ENCODE measurements at regions not wholly inside any gene's neighbourhood (a gene's known extent, or its start where the extent isn't known, plus 50 kb on each side); places are given as distances from the start of the nearest gene placed in this dataset.

DNA sequence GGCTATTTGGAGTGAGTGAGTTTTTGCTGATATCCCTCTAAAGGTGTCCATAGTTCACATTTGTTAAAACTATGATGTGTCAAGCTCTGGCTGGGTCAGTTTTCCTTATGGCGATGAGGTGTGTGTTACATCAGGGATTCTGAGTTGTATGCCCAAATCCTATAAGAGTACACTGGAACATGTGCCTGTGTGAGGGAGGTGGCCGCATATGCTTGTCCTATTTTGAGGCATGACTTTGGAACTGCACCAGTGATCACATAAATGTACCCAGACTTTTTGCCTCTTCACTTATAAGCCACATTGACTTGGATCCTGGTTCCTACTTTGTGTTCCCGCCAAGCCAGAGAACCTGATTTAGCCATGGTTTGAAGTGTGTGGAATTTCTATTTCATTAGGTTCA, 140.3 kb upstream of the RXFP2 start:
- BruUV-seq (replicated peaks), result no TSS peak
- Histone ChIP-seq H3K9ac (ENCODE audit: insufficient read depth in 1 of 2, low read depth in 2 of 2, low read length in 2 of 2) (no peak overlapping the region), H3K9me3 (replicated peaks; ENCODE audit: control insufficient read depth, insufficient read depth, low read depth, low read length) (no peaks in the 10 kb centered on the region), H3K79me2 (ENCODE audit: control insufficient read depth, insufficient read depth, low read length) (no peaks in the 10 kb centered on the region), H4K20me1 (replicated peaks; ENCODE audit: control insufficient read depth, insufficient read depth, low read length) (no peaks in the 10 kb centered on the region; the same call in 1 of the 2 replicates), H3K4me2 (ENCODE audit: insufficient read depth, low read length) (no peak overlapping the region), H3K27ac (ENCODE audit: extremely low read depth, low read depth, low read length) (no peak overlapping the region), H3K4me1 (replicated peaks in 1 of 2; ENCODE audit: control insufficient read depth in 2 of 2, insufficient read depth in 2 of 2, low read length in 2 of 2) (no peaks in the 10 kb centered on the region), H2AFZ (ENCODE audit: low read depth, low read length) (no peak overlapping the region), H3K9me1 (ENCODE audit: control insufficient read depth, insufficient read depth, low read length) (no peaks in the 10 kb centered on the region), H3K4me3 (no peak overlapping the region), H3K27me3 (ENCODE audit: control insufficient read depth in 2 of 2, insufficient read depth in 2 of 2, low read length in 2 of 2) (no peaks in the 10 kb centered on the region), H3K36me3 (ENCODE audit: control insufficient read depth, insufficient read depth, low read length) (no peaks in the 10 kb centered on the region)
- no peak for ATAC-seq
- ChIA-PET CTCF (ENCODE audit: low intra/inter-chr PET ratio) (no interaction called here), POLR2A (interaction anchor here (0.6 kb wide), 1 partner anchor 59 kb away, joined by 3 read pairs; no protein-coding TSS in a partner anchor)
- 5% methylated on average over 2 of the region's 3 CpGs for WGBS (ENCODE audit: insufficient coverage, low coverage, missing lambda C conversion rate)
- in situ Hi-C loops (cut with MboI) (no loop called here), intact Hi-C loops (cut with micrococcal nuclease) (no loop called here)
- no peak for FAIRE-seq
- DNase-seq (ENCODE audit: extremely low read depth in 1 of 4, low spot score in 3 of 4), result no peak
- TF ChIP-seq ZBTB8A (IDR thresholded peaks at IDR 0.05; ENCODE audit: partially characterized antibody) (no peak), PURB (CRISPR knock-in tag; IDR thresholded peaks at IDR 0.05; ENCODE audit: low read depth) (no peak), ZNF707 (CRISPR knock-in tag; conservative IDR thresholded peaks at IDR 0.05) (no peak), KDM2B (CRISPR knock-in tag; IDR thresholded peaks at IDR 0.05) (no peak), MTF1 (CRISPR knock-in tag; IDR thresholded peaks at IDR 0.05; ENCODE audit: borderline replicate concordance) (no peak), ELF4 (CRISPR knock-in tag; IDR thresholded peaks at IDR 0.05) (no peak), SNIP1 (IDR thresholded peaks at IDR 0.05; ENCODE audit: low read depth) (no peak)
- TF ChIP-seq, protein P1, sequence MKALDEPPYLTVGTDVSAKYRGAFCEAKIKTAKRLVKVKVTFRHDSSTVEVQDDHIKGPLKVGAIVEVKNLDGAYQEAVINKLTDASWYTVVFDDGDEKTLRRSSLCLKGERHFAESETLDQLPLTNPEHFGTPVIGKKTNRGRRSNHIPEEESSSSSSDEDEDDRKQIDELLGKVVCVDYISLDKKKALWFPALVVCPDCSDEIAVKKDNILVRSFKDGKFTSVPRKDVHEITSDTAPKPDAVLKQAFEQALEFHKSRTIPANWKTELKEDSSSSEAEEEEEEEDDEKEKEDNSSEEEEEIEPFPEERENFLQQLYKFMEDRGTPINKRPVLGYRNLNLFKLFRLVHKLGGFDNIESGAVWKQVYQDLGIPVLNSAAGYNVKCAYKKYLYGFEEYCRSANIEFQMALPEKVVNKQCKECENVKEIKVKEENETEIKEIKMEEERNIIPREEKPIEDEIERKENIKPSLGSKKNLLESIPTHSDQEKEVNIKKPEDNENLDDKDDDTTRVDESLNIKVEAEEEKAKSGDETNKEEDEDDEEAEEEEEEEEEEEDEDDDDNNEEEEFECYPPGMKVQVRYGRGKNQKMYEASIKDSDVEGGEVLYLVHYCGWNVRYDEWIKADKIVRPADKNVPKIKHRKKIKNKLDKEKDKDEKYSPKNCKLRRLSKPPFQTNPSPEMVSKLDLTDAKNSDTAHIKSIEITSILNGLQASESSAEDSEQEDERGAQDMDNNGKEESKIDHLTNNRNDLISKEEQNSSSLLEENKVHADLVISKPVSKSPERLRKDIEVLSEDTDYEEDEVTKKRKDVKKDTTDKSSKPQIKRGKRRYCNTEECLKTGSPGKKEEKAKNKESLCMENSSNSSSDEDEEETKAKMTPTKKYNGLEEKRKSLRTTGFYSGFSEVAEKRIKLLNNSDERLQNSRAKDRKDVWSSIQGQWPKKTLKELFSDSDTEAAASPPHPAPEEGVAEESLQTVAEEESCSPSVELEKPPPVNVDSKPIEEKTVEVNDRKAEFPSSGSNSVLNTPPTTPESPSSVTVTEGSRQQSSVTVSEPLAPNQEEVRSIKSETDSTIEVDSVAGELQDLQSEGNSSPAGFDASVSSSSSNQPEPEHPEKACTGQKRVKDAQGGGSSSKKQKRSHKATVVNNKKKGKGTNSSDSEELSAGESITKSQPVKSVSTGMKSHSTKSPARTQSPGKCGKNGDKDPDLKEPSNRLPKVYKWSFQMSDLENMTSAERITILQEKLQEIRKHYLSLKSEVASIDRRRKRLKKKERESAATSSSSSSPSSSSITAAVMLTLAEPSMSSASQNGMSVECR (CRISPR knock-in tag; IDR thresholded peaks at IDR 0.05), result no peak
- TF ChIP-seq, protein P2, sequence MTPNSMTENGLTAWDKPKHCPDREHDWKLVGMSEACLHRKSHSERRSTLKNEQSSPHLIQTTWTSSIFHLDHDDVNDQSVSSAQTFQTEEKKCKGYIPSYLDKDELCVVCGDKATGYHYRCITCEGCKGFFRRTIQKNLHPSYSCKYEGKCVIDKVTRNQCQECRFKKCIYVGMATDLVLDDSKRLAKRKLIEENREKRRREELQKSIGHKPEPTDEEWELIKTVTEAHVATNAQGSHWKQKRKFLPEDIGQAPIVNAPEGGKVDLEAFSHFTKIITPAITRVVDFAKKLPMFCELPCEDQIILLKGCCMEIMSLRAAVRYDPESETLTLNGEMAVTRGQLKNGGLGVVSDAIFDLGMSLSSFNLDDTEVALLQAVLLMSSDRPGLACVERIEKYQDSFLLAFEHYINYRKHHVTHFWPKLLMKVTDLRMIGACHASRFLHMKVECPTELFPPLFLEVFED (CRISPR knock-in tag; conservative IDR thresholded peaks at IDR 0.05), result no peak
- TF ChIP-seq, protein P3, sequence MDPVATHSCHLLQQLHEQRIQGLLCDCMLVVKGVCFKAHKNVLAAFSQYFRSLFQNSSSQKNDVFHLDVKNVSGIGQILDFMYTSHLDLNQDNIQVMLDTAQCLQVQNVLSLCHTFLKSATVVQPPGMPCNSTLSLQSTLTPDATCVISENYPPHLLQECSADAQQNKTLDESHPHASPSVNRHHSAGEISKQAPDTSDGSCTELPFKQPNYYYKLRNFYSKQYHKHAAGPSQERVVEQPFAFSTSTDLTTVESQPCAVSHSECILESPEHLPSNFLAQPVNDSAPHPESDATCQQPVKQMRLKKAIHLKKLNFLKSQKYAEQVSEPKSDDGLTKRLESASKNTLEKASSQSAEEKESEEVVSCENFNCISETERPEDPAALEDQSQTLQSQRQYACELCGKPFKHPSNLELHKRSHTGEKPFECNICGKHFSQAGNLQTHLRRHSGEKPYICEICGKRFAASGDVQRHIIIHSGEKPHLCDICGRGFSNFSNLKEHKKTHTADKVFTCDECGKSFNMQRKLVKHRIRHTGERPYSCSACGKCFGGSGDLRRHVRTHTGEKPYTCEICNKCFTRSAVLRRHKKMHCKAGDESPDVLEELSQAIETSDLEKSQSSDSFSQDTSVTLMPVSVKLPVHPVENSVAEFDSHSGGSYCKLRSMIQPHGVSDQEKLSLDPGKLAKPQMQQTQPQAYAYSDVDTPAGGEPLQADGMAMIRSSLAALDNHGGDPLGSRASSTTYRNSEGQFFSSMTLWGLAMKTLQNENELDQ (CRISPR knock-in tag; IDR thresholded peaks at IDR 0.05; ENCODE audit: borderline replicate concordance), result no peak
- TF ChIP-seq, protein P4, sequence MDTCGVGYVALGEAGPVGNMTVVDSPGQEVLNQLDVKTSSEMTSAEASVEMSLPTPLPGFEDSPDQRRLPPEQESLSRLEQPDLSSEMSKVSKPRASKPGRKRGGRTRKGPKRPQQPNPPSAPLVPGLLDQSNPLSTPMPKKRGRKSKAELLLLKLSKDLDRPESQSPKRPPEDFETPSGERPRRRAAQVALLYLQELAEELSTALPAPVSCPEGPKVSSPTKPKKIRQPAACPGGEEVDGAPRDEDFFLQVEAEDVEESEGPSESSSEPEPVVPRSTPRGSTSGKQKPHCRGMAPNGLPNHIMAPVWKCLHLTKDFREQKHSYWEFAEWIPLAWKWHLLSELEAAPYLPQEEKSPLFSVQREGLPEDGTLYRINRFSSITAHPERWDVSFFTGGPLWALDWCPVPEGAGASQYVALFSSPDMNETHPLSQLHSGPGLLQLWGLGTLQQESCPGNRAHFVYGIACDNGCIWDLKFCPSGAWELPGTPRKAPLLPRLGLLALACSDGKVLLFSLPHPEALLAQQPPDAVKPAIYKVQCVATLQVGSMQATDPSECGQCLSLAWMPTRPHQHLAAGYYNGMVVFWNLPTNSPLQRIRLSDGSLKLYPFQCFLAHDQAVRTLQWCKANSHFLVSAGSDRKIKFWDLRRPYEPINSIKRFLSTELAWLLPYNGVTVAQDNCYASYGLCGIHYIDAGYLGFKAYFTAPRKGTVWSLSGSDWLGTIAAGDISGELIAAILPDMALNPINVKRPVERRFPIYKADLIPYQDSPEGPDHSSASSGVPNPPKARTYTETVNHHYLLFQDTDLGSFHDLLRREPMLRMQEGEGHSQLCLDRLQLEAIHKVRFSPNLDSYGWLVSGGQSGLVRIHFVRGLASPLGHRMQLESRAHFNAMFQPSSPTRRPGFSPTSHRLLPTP (IDR thresholded peaks at IDR 0.05; ENCODE audit: borderline replicate concordance, extremely low read depth, insufficient read length), result no peak

Measured in K562 (cell line).